Ascending aorta (tissue), 2 donors: ENCODE measurements at regions not wholly inside any gene's neighbourhood (a gene's known extent, or its start where the extent isn't known, plus 50 kb on each side); places are given as distances from the start of the nearest gene placed in this dataset.

Source experiments
- DNase-seq, 2 donors: peaks; one replicate each; pipeline ENCODE4 v3.0.0-alpha.2; 2019; ENCODE audit warnings: low spot score in 2 of 2
- H3K27ac ChIP-seq, 2 donors: fragments of 200-600 bp; sonication (generic); one replicate each; pipeline ENCODE4 v1.5.1; 2016 to 2017; ENCODE audit warnings: mild to moderate bottlenecking in 1 of 2
- H3K27me3 ChIP-seq: fragments of 200-600 bp; sonication (generic); one replicate; pipeline ENCODE4 v1.5.1; 2017
- H3K36me3 ChIP-seq, 2 donors: fragments of 200-600 bp; sonication (generic); one replicate each; pipeline ENCODE4 v1.5.1; 2016
- H3K4me1 ChIP-seq, 2 donors: fragments of 200-600 bp; sonication (generic); one replicate each; pipeline ENCODE4 v1.5.1; 2016 to 2017; ENCODE audit warnings: mild to moderate bottlenecking in 1 of 2
- H3K4me3 ChIP-seq, 2 donors: fragments of 200-600 bp; sonication (generic); one replicate each; pipeline ENCODE4 v1.5.1; 2016 to 2017; ENCODE audit warnings: mild to moderate bottlenecking in 1 of 2
- H3K9me3 ChIP-seq, 2 donors: fragments of 200-600 bp; sonication (generic); one replicate each; pipeline ENCODE4 v1.5.1; 2016
- CTCF ChIP-seq, 3 experiments: fragments of 200-600 bp in 2 of 3; fragments of 450-650 bp in 1 of 3; sonication (generic) in 2 of 3; IDR thresholded peaks; one replicate each; pipeline ENCODE4 v1.5.1; 2016 to 2019; ENCODE audit warnings: antibody characterized with exemption in 3 of 3, mild to moderate bottlenecking in 1 of 3, moderate library complexity in 1 of 3
- intact Hi-C: fragments of 100-400 bp; cut with DNase I; formaldehyde crosslinking; loops from one replicate; pipeline ENCODE4 v1.15.1; 2023

GRCh38 chr2:4356541-4356940 lies 653.2 kb downstream of the DCDC2C start:
- no peak overlapping the region for H3K27ac ChIP-seq
- H3K36me3 ChIP-seq, result no peaks in the 10 kb centered on the region
- intact Hi-C loops, result no loop called here
- no peaks in the 10 kb centered on the region for H3K27me3 ChIP-seq
- no peak overlapping the region for H3K4me3 ChIP-seq
- no peak for TF ChIP-seq CTCF (IDR thresholded peaks at IDR 0.05)
- H3K4me1 ChIP-seq, result no peaks in the 10 kb centered on the region
- no peaks in the 10 kb centered on the region for H3K9me3 ChIP-seq
- no peak for DNase-seq

- intact Hi-C loops, result no loop called here
- no peak for DNase-seq
- no peaks in the 10 kb centered on the region for H3K36me3 ChIP-seq
- no peak for TF ChIP-seq CTCF (IDR thresholded peaks at IDR 0.05)
- no peaks in the 10 kb centered on the region for H3K4me1 ChIP-seq
- no peaks in the 10 kb centered on the region for H3K9me3 ChIP-seq
- no peaks in the 10 kb centered on the region for H3K27me3 ChIP-seq
- no peak overlapping the region for H3K27ac ChIP-seq
- no peak overlapping the region for H3K4me3 ChIP-seq
Observed at GRCh38 chr2:4357121-4357520, 653.7 kb downstream of the DCDC2C start.

- no peak for DNase-seq
- H3K27ac ChIP-seq, result no peak overlapping the region
- no peak overlapping the region for H3K4me3 ChIP-seq
- TF ChIP-seq CTCF (IDR thresholded peaks at IDR 0.05), result no peak
- H3K36me3 ChIP-seq, result no peaks in the 10 kb centered on the region
- intact Hi-C loops, result no loop called here
- no peaks in the 10 kb centered on the region for H3K27me3 ChIP-seq
- no peaks in the 10 kb centered on the region for H3K4me1 ChIP-seq
- no peaks in the 10 kb centered on the region for H3K9me3 ChIP-seq
Observed at GRCh38 chr2:4358837-4359236, 655.5 kb downstream of the DCDC2C start.

- H3K9me3 ChIP-seq, result peaks cover 8% of the 10 kb centered on the region in 2 donors
- no peak overlapping the region for H3K4me3 ChIP-seq
- no peak for DNase-seq
- intact Hi-C loops, result no loop called here
- H3K4me1 ChIP-seq, result no peaks in the 10 kb centered on the region
- H3K36me3 ChIP-seq, result no peaks in the 10 kb centered on the region
- TF ChIP-seq CTCF (IDR thresholded peaks at IDR 0.05), result no peak
- no peak overlapping the region for H3K27ac ChIP-seq
- H3K27me3 ChIP-seq, result no peaks in the 10 kb centered on the region
Observed at GRCh38 chr2:4368907-4369306, 665.5 kb downstream of the DCDC2C start.

- DNase-seq, result no peak
- Histone ChIP-seq H3K27me3 (no peaks in the 10 kb centered on the region), H3K9me3 (peaks cover 8% of the 10 kb centered on the region in 2 donors), H3K36me3 (no peaks in the 10 kb centered on the region), H3K27ac (no peak overlapping the region), H3K4me3 (no peak overlapping the region), H3K4me1 (no peaks in the 10 kb centered on the region)
- TF ChIP-seq CTCF (IDR thresholded peaks at IDR 0.05), result no peak
- intact Hi-C loops, result no loop called here
Observed at GRCh38 chr2:4369826-4370419, 666.5 kb downstream of the DCDC2C start.
